Mesothelial cell of epicardium (in vitro differentiated cells): ENCODE measurements at regions not wholly inside any gene's neighbourhood (a gene's known extent, or its start where the extent isn't known, plus 50 kb on each side); places are given as distances from the start of the nearest gene placed in this dataset.

Source experiments
- DNase-seq, 2 experiments: peaks; one replicate each; pipeline ENCODE4 v3.0.0; 2021; ENCODE audit warnings: low spot score in 2 of 2; ENCODE audit not compliant: unreplicated experiment in 2 of 2
- H3K27ac Mint-ChIP-seq: 2 replicates; pipeline ENCODE4 v1.8.0; 2021; ENCODE audit warnings: mixed read lengths
- H3K27me3 Mint-ChIP-seq: 2 replicates; pipeline ENCODE4 v1.8.0; 2021; ENCODE audit warnings: low read depth, mixed read lengths
- H3K36me3 Mint-ChIP-seq: 2 replicates; pipeline ENCODE4 v1.8.0; 2021; ENCODE audit warnings: mixed read lengths
- H3K4me1 Mint-ChIP-seq: 2 replicates; pipeline ENCODE4 v1.8.0; 2021; ENCODE audit warnings: mixed read lengths
- H3K4me3 Mint-ChIP-seq: 2 replicates; pipeline ENCODE4 v1.8.0; 2021; ENCODE audit warnings: mild to moderate bottlenecking, moderate library complexity, mixed read lengths
- H3K9me3 Mint-ChIP-seq: 2 replicates; pipeline ENCODE4 v1.8.0; 2021; ENCODE audit warnings: mixed read lengths
- TF ChIP-seq, protein P1 (sequence below): fragments of 200-600 bp; sonication (generic); IDR thresholded peaks from one replicate; pipeline ENCODE4 v1.5.0; 2021; ENCODE audit warnings: antibody characterized with exemption; ENCODE audit not compliant: unreplicated experiment

DNA sequence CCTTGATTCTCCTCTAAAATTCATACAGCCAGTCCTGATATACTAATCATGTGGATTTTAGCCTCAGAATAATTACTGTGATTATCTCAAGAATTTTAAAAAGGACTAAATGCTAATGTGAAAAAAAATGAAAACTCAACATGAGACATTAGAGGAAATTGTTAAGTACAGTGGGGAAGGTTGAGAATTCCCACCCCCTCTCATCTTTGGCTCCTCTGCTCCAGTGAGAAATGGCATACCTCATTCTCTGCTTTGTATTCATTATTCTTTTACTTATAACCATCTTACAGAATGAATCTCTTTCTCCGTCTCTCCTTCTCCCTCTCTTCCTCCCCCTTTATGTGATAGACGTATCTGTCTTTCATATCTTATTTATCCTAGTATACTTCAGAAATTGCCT lies 70.9 kb downstream of the DIRAS3 start:
- TF ChIP-seq, protein P1, sequence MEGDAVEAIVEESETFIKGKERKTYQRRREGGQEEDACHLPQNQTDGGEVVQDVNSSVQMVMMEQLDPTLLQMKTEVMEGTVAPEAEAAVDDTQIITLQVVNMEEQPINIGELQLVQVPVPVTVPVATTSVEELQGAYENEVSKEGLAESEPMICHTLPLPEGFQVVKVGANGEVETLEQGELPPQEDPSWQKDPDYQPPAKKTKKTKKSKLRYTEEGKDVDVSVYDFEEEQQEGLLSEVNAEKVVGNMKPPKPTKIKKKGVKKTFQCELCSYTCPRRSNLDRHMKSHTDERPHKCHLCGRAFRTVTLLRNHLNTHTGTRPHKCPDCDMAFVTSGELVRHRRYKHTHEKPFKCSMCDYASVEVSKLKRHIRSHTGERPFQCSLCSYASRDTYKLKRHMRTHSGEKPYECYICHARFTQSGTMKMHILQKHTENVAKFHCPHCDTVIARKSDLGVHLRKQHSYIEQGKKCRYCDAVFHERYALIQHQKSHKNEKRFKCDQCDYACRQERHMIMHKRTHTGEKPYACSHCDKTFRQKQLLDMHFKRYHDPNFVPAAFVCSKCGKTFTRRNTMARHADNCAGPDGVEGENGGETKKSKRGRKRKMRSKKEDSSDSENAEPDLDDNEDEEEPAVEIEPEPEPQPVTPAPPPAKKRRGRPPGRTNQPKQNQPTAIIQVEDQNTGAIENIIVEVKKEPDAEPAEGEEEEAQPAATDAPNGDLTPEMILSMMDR: no peak
- DNase-seq: no peak
- H3K27me3 Mint-ChIP-seq: no peaks in the 10 kb centered on the region
- H3K9me3 Mint-ChIP-seq: no peaks in the 10 kb centered on the region
- H3K4me1 Mint-ChIP-seq: peaks cover 4% of the 10 kb centered on the region
- no peak overlapping the region for H3K4me3 Mint-ChIP-seq
- H3K27ac Mint-ChIP-seq: no peak overlapping the region
- H3K36me3 Mint-ChIP-seq: no peaks in the 10 kb centered on the region

DNA sequence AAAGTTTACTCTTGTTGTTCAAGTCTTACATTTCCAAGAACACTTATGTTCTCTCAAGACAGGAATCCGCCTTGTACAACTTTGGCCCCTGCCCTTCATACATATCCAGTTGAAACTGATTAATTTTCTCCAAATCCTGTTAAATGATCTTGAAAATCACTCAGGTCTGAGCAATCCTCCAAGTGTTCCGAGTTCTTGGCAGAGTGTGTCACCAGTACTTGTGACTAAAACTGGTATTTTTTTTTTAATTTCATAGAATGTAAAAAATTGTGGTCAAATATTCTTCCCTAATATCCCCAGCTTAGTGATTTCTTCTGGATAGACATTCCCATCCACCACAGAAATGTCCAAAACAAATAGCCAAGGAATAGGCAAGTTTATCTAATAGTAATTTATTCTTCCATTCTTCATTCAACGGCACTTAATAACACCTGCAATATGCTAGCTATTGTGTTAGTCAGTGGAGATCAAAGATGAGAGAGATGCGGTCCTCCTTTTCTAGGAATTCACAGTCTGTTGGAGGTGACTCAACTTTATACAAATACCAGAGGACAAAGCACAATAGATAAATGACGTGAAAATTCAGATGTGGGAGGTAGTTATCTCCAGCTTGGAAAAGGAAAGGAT lies 71.4 kb downstream of the DIRAS3 start:
- TF ChIP-seq, protein P1: no peak

DNA sequence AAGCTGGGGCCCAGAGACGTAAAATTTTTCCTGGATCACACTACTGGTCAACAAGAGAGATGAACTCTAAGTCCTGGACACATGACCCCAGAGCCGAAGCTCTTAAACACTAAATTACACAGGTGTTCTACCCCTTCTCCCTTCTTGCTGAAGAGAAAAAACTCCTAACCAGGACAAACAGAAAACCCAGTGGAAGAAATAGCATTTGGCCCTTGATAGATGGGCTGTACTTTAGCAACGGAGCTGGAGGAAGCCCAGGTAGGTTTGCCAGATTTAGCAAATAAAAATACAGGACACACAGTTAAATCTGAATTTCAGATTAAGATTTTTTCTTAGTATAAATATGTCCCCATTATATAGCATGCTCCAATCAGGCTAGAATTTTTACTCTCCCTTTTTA lies 72.7 kb downstream of the DIRAS3 start:
- Mint-ChIP-seq H3K4me1 (peaks cover 4% of the 10 kb centered on the region), H3K9me3 (no peaks in the 10 kb centered on the region), H3K36me3 (no peaks in the 10 kb centered on the region), H3K27me3 (no peaks in the 10 kb centered on the region), H3K27ac (no peak overlapping the region), H3K4me3 (no peak overlapping the region)
- DNase-seq: no peak
- TF ChIP-seq, protein P1: no peak

More for the DNA sequence above, 71.4 kb downstream of the DIRAS3 start:
- Mint-ChIP-seq H3K27me3 (no peaks in the 10 kb centered on the region), H3K36me3 (no peaks in the 10 kb centered on the region), H3K9me3 (no peaks in the 10 kb centered on the region), H3K4me3 (no peak overlapping the region), H3K4me1 (peaks cover 4% of the 10 kb centered on the region), H3K27ac (no peak overlapping the region)
- DNase-seq: no peak

DNA sequence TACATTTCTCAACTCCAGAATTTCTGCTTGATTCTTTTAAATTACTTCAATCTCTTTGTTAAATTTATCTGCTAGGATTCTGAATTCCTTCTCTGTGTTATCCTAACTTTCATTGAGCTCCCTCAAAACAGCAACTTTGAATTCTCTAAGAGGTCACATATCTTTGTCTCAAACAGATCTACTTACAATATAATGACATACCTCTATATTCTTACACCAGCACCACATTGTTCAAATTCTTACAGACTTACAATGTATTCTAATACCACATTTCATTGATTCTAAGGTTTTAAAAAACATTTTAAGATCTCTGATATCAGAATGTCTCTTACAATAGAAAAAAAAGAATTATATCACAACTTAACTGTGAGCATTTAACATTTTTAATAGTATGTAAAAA lies 77.4 kb downstream of the DIRAS3 start:
- Mint-ChIP-seq H3K4me1 (no peaks in the 10 kb centered on the region), H3K9me3 (peaks cover 22% of the 10 kb centered on the region), H3K36me3 (no peaks in the 10 kb centered on the region), H3K27ac (no peak overlapping the region), H3K27me3 (no peaks in the 10 kb centered on the region), H3K4me3 (no peak overlapping the region)
- DNase-seq: no peak
- TF ChIP-seq, protein P1: no peak

DNA sequence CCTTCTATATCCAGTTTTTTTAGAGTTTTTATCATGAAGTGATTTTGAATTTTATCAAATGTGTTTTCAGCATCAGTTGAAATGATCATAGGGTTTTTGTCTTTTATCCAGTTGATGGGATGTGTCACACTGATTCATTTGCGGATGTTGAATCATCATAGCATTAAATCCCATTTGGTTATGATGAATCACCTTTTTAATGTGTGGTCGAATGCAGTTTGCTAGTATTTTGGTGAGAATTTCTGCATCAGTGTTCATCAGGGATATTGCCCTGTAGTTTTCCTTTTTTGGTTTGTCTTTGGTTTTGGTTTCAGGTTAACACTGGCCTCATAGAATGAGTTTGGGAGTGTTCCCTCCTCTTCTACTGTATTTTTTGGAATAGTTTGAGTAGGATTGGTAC lies 80.3 kb downstream of the DIRAS3 start:
- H3K27me3 Mint-ChIP-seq: no peaks in the 10 kb centered on the region
- no peak overlapping the region for H3K27ac Mint-ChIP-seq
- no peak for DNase-seq
- H3K4me1 Mint-ChIP-seq: peaks cover 3% of the 10 kb centered on the region
- H3K4me3 Mint-ChIP-seq: no peak overlapping the region
- peaks cover 22% of the 10 kb centered on the region for H3K9me3 Mint-ChIP-seq
- TF ChIP-seq, protein P1: no peak
- H3K36me3 Mint-ChIP-seq: no peaks in the 10 kb centered on the region

DNA sequence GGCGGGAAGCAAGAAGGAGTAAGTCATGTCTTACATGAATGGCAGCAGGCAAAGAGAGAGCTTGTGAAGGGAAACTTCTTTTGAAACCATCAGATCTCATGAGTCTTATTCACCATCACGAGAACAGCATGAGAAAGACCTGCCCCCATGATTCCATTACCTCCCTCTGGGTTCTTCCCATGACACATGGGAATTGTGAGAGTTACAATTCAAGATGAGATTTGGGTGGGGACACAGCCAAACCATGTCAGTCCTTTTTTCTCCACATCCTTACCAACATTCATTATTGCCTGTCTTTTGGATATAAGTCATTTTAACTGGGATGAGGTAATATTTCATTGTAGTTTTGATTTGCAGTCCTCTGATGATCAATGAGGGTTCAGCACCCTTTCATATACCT lies 81.0 kb downstream of the DIRAS3 start:
- no peak for DNase-seq
- peaks cover 3% of the 10 kb centered on the region for H3K4me1 Mint-ChIP-seq

More for the DNA sequence above, 81.0 kb downstream of the DIRAS3 start:
- Mint-ChIP-seq H3K36me3 (no peaks in the 10 kb centered on the region), H3K4me3 (no peak overlapping the region), H3K27me3 (no peaks in the 10 kb centered on the region), H3K9me3 (peaks cover 27% of the 10 kb centered on the region), H3K27ac (no peak overlapping the region)
- TF ChIP-seq, protein P1: no peak
